Fibroblast of villous mesenchyme (primary cell): ENCODE measurements at regions not wholly inside any gene's neighbourhood (a gene's known extent, or its start where the extent isn't known, plus 50 kb on each side); places are given as distances from the start of the nearest gene placed in this dataset.

Experiments
- DNase-seq: peaks from one replicate; pipeline ENCODE4 v3.0.0-alpha.2; 2010; ENCODE audit warnings: low read depth
- H3K4me3 ChIP-seq: 2 replicates; pipeline ENCODE4 v1.5.1; 2011; ENCODE audit warnings: low read depth, mild to moderate bottlenecking, low read length
- CTCF ChIP-seq: IDR thresholded peaks from 2 replicates; pipeline ENCODE4 v1.5.1; 2012; ENCODE audit warnings: low read depth, mild to moderate bottlenecking, low read length; ENCODE audit not compliant: insufficient read depth

- H3K4me3 ChIP-seq: no peak overlapping the region
- no peak for TF ChIP-seq CTCF
- no peak for DNase-seq
These were observed 190.7 kb upstream of the MKI67 start for GRCh38 chr10:128316925-128317324.

- DNase-seq: no peak
- H3K4me3 ChIP-seq: no peak overlapping the region
- no peak for TF ChIP-seq CTCF
These were observed 192.1 kb upstream of the MKI67 start for GRCh38 chr10:128318366-128318765.

DNA sequence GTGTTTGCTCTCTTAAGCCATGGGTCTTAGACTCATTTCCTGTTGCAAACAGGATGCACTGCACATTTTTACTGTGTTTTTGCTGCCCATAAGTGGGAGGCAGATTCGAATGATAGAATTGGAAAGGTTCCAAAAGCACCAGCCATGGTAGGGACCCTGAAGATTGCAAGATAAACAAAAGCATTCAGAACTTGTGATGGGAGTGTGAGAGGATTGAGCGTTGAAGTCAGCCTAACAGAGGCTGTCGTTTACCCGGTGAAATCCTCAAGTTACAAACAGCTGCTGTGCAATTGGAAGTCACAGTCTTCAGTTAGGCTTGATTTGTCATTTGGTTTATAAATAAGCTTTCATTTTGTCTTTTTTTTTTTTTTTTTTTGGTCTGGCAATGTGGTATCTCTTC, 192.7 kb upstream of the MKI67 start:
- H3K4me3 ChIP-seq: no peak overlapping the region
- DNase-seq: no peak
- no peak for TF ChIP-seq CTCF

GRCh38 chr10:128322106-128322505, 195.9 kb upstream of the MKI67 start:
- no peak overlapping the region for H3K4me3 ChIP-seq
- TF ChIP-seq CTCF: no peak
- no peak for DNase-seq

DNA sequence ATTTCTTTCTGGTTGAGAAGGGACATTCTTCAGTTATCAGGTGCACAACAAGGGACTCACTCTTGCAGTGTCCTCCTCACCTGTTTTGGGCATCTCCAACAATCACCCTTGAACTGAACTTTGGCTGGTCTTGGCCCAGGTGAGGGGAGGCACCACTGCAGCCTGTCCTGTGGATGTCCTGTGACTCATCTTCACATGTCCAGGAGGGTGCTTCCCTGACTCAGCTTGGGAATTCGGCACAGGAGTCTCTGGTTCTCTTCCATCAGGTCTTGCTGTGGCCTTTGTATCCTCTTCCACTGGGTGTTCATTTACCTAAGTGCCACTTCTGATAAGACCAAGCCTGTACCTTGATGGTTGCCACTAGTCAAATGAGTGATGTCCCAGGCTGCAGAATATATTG, 196.7 kb upstream of the MKI67 start:
- TF ChIP-seq CTCF: no peak
- no peak for DNase-seq
- no peak overlapping the region for H3K4me3 ChIP-seq

DNA sequence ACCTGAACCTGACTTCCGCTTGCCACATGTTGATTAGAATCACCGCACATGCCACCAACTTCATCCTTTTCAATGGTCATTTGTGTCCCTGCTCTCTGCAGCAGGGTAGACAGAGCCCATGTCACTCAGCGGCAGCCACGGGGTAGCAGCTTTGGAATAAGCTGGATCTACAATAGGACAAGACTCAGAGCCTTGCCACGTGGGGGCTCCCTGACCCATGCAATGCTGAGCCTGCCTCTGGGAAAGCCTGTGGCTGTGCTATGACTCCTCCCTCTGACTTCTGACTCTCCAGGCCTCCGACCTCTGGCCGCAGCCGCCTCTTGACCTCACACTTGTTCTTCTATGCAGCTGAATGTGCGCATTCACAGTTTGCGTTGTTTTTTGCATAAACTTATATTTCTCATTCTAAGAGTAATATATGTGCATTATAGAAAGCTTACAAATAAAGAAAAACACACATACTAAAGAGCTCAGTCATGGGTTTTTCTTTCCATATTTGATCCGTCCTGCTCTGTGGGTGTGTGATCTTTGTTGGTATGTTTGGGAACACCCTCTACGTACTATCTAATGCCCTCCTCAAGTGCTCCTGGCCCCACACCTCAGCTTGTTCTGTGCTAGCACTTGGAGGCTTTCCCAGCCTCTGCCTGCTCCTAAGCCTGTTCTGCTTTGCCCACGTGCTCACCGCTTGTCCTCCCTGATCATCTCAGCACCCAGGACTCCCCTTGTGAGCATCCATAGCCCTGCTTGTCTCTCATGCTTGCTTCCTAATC, 198.0 kb upstream of the MKI67 start:
- DNase-seq: no peak
- no peak overlapping the region for H3K4me3 ChIP-seq
- TF ChIP-seq CTCF: no peak

DNA sequence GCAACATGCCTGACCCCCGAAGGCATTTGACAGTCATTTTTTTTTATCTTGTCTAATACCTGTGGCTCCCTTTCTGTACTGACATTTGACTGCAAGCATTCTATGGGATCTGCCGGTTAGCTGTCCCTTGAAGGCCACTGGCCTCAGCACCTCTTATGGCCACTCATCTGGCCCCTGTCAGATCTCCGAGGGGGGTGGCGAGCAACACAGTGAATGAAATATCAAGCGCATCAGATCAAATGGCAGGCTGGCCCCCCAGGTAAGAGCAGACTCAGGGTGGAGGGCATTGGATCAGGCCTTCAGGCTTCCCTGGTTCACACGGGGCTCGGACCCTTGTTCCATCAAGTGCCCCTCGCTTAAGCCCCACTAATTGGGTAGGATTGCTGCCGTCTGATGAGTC, 199.6 kb upstream of the MKI67 start:
- no peak for TF ChIP-seq CTCF
- no peak for DNase-seq
- no peak overlapping the region for H3K4me3 ChIP-seq
